ENCODE measurements at regions not wholly inside any gene's neighbourhood (a gene's known extent, or its start where the extent isn't known, plus 50 kb on each side); places are given as distances from the start of the nearest gene placed in this dataset.

DNA sequence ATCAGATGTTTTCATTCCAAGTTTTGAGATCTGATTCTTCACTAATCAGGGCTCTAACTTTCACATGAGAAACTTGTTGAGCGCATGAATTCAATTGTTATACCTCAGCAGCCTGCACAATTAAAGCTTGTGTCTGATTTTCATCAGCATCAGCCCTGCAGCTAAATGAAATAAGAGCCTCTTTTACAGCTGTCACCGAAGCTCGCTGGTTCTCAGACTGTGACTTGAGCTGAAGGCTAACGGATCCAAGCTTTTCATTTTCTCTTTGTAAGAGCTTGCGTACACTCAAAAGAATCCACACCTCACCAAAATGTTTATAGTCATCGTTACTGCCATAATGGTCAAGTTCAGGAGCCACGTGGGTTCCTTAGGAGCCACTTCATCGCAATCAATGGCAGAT lies 65.5 kb upstream of the BEGAIN start:
- Histone ChIP-seq H2AFZ (ENCODE audit: control insufficient read depth, low read length) (no peak overlapping the region), H3K36me3 (ENCODE audit: control insufficient read depth in 2 of 2, extremely low read depth in 1 of 2, insufficient read depth in 2 of 2, low read length in 2 of 2) (no peaks in the 10 kb centered on the region), H3K9ac (ENCODE audit: control insufficient read depth, extremely low read depth, insufficient read depth, low read length) (no peak overlapping the region), H3K4me3 (ENCODE audit: control insufficient read depth in 2 of 3, extremely low read depth in 1 of 3, insufficient read depth in 2 of 3, low read depth in 1 of 3, low read length in 3 of 3) (no peak overlapping the region), H3K9me1 (ENCODE audit: control insufficient read depth, extremely low read depth, insufficient read depth, low read length) (no peaks in the 10 kb centered on the region), H3K9me3 (ENCODE audit: control insufficient read depth, low read depth, low read length) (no peaks in the 10 kb centered on the region), H3K27ac (ENCODE audit: control insufficient read depth, insufficient read depth, low read length) (no peak overlapping the region), H4K20me1 (ENCODE audit: control insufficient read depth, extremely low read depth, insufficient read depth, low read length) (no peaks in the 10 kb centered on the region), H3K79me2 (ENCODE audit: control insufficient read depth, insufficient read depth, low read length) (no peaks in the 10 kb centered on the region), H3K4me2 (ENCODE audit: control insufficient read depth, extremely low read depth, insufficient read depth, low read depth, low read length) (no peak overlapping the region), H3K4me1 (ENCODE audit: control insufficient read depth, extremely low read depth, insufficient read depth, low read length) (peaks cover 4% of the 10 kb centered on the region), H3K27me3 (ENCODE audit: control insufficient read depth, extremely low read depth, insufficient read depth, low read length) (peaks cover 24% of the 10 kb centered on the region)
- dilution Hi-C loops (cut with MboI; ENCODE audit: extremely low pct_ligation_motif_present, low sequenced_read_pairs) = no loop called here
- TF ChIP-seq CTCF (optimal IDR thresholded peaks at IDR 0.05 in 1 of 3, IDR thresholded peaks at IDR 0.05 in 1 of 3, conservative IDR thresholded peaks at IDR 0.05 in 1 of 3; ENCODE audit: extremely low read depth in 1 of 3, insufficient read depth in 2 of 3, low read length in 3 of 3) (no peak), EZH2 (IDR thresholded peaks at IDR 0.05; ENCODE audit: low read length) (no peak)
- FAIRE-seq (no peak), DNase-seq (ENCODE audit: low read depth, low spot score) (no peak)

DNA sequence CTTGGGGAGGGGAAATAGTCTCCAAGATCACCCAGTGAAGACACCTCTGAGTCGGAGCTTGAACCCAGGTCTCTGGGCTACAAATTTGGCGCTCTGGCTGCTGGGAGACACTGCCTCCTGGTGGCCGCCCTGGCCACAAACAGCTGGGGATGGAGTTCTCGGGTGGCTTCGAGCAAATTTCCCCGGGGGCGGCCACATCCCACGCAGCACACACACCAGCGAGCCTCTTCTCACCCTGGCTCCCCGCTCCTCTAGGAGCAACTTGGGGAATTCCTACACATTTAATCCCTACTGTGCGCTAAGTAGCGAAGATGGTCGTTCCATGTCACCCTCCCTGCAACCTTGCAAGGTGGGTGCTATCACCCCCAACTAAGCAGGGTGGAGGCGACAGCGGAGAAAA lies 66.2 kb upstream of the BEGAIN start:
- Histone ChIP-seq H3K9me3 (ENCODE audit: control insufficient read depth, low read depth, low read length) (no peaks in the 10 kb centered on the region), H3K4me1 (ENCODE audit: control insufficient read depth, extremely low read depth, insufficient read depth, low read length) (peaks cover 4% of the 10 kb centered on the region), H3K79me2 (ENCODE audit: control insufficient read depth, insufficient read depth, low read length) (no peaks in the 10 kb centered on the region), H3K27ac (ENCODE audit: control insufficient read depth, insufficient read depth, low read length) (no peak overlapping the region), H3K4me2 (ENCODE audit: control insufficient read depth, extremely low read depth, insufficient read depth, low read depth, low read length) (no peak overlapping the region), H3K27me3 (ENCODE audit: control insufficient read depth, extremely low read depth, insufficient read depth, low read length) (peaks cover 24% of the 10 kb centered on the region), H4K20me1 (ENCODE audit: control insufficient read depth, extremely low read depth, insufficient read depth, low read length) (no peaks in the 10 kb centered on the region), H3K36me3 (ENCODE audit: control insufficient read depth in 2 of 2, extremely low read depth in 1 of 2, insufficient read depth in 2 of 2, low read length in 2 of 2) (no peaks in the 10 kb centered on the region), H2AFZ (ENCODE audit: control insufficient read depth, low read length) (no peak overlapping the region), H3K4me3 (ENCODE audit: control insufficient read depth in 2 of 3, extremely low read depth in 1 of 3, insufficient read depth in 2 of 3, low read depth in 1 of 3, low read length in 3 of 3) (no peak overlapping the region), H3K9me1 (ENCODE audit: control insufficient read depth, extremely low read depth, insufficient read depth, low read length) (no peaks in the 10 kb centered on the region), H3K9ac (ENCODE audit: control insufficient read depth, extremely low read depth, insufficient read depth, low read length) (no peak overlapping the region)
- dilution Hi-C loops (cut with MboI; ENCODE audit: extremely low pct_ligation_motif_present, low sequenced_read_pairs) = no loop called here
- FAIRE-seq = no peak
- DNase-seq (ENCODE audit: low read depth, low spot score) = no peak
- TF ChIP-seq EZH2 (IDR thresholded peaks at IDR 0.05; ENCODE audit: low read length) (no peak), CTCF (optimal IDR thresholded peaks at IDR 0.05 in 1 of 3, IDR thresholded peaks at IDR 0.05 in 1 of 3, conservative IDR thresholded peaks at IDR 0.05 in 1 of 3; ENCODE audit: extremely low read depth in 1 of 3, insufficient read depth in 2 of 3, low read length in 3 of 3) (peak; percentile 36 to 72 (median 53))
